DMS53 treated with DMSO at 0.1 percent for 48 hours (cell line): ENCODE measurements at regions not wholly inside any gene's neighbourhood (a gene's known extent, or its start where the extent isn't known, plus 50 kb on each side); places are given as distances from the start of the nearest gene placed in this dataset.
"Not testable (repeated sequence)": the region's sequence is repeated elsewhere in the genome, so short reads cannot be mapped to it uniquely, and the experiment has no call there.

Source experiments
- DNase-seq: peaks from one replicate; lab custom pipeline; 2025; ENCODE audit not compliant: unreplicated experiment; lab: John Stamatoyannopoulos, UW

- no peak for DNase-seq
Observed at GRCh38 chr6:134678436-134678889, 271.4 kb downstream of the ALDH8A1 start.

GRCh38 chr6:134676307-134677281 lies 273.3 kb downstream of the ALDH8A1 start:
- no peak for DNase-seq

GRCh38 chr6:134675110-134676054 lies 274.5 kb downstream of the ALDH8A1 start:
- peak; percentile 12 for DNase-seq

GRCh38 chr6:134674562-134674961 lies 275.3 kb downstream of the ALDH8A1 start:
- DNase-seq = peak; percentile 9

- no peak for DNase-seq
Observed at GRCh38 chr6:134669485-134669884, 280.4 kb downstream of the ALDH8A1 start.

GRCh38 chr6:134667111-134667510 lies 282.8 kb downstream of the ALDH8A1 start:
- DNase-seq = no peak

GRCh38 chr6:134666125-134666524 lies 283.8 kb downstream of the ALDH8A1 start:
- DNase-seq = no peak

- DNase-seq = no peak
Observed at GRCh38 chr6:134665029-134665723, 284.7 kb downstream of the ALDH8A1 start.

- DNase-seq = no peak
Observed at GRCh38 chr6:134663800-134664535, 285.9 kb downstream of the ALDH8A1 start.

GRCh38 chr6:134663356-134663755 lies 286.5 kb downstream of the ALDH8A1 start:
- DNase-seq = no peak

- DNase-seq = no peak
Observed at GRCh38 chr6:134662077-134662700, 287.7 kb downstream of the ALDH8A1 start.

GRCh38 chr6:134659885-134660284 lies 290.0 kb downstream of the ALDH8A1 start:
- not testable (repeated sequence) for DNase-seq

- DNase-seq = no peak
Observed at GRCh38 chr6:134658596-134658995, 291.3 kb downstream of the ALDH8A1 start.

GRCh38 chr6:134657751-134658527 lies 292.0 kb downstream of the ALDH8A1 start:
- DNase-seq = no peak

- no peak for DNase-seq
Observed at GRCh38 chr6:134657343-134657742, 292.6 kb downstream of the ALDH8A1 start.

- DNase-seq = no peak
Observed at GRCh38 chr6:134654751-134655150, 295.1 kb downstream of the ALDH8A1 start.

GRCh38 chr6:134651519-134651918 lies 298.4 kb downstream of the ALDH8A1 start:
- no peak for DNase-seq

GRCh38 chr6:134647861-134648260 lies 302.0 kb downstream of the ALDH8A1 start:
- DNase-seq = no peak

- DNase-seq = no peak
Observed at GRCh38 chr6:134642819-134643218, 307.1 kb downstream of the ALDH8A1 start.
